HG03280 (cell line): ENCODE measurements at regions not wholly inside any gene's neighbourhood (a gene's known extent, or its start where the extent isn't known, plus 50 kb on each side); places are given as distances from the start of the nearest gene placed in this dataset.
"Not testable (repeated sequence)": the region's sequence is repeated elsewhere in the genome, so short reads cannot be mapped to it uniquely, and the experiment has no call there.

Experiments used
- ATAC-seq: cut with Tn5 transposase; IDR thresholded peaks from one replicate; pipeline ENCODE4 v1.9.1; 2021; ENCODE audit warnings: mild to moderate bottlenecking, moderate library complexity; ENCODE audit not compliant: unreplicated experiment

DNA sequence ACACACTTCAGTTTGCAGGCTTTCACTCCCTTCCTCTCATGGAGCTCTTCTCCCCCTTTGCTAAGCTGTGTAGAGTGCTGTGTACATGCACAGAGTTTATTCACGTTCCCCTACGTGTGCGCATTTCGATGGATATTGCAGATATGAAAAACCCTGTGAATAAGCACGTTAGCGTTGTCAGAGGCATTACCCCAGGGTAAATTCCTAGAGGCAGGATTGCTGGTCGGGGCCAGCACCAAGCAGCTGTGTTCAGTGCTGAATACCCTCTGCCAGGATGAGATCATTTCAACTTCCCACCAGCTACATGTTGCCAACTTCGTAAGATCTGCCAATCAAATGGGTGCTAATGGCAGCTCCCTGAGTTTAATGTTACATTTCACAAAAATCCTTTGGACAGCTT lies 172.3 kb upstream of the PPP1R26 start:
- ATAC-seq = no peak

DNA sequence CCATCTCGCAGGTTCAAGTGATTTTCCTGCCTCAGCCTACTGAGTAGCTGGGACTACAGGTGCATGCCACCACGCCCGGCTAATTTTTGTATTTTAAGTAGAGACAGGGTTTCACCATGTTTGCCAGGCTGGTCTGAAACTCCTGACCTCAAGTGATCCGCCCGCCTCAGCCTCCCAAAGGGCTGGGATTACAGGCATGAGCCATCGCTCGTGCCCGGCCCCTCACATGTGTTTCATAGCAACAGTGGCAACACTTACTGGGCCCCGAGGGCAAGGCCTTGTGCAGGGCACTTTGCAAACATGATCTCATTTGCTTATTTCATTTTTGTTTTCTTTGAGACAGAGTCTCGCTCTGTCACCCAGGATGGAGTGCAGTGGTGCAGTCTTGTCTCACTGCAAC lies 171.7 kb upstream of the PPP1R26 start:
- ATAC-seq = not testable (repeated sequence)

DNA sequence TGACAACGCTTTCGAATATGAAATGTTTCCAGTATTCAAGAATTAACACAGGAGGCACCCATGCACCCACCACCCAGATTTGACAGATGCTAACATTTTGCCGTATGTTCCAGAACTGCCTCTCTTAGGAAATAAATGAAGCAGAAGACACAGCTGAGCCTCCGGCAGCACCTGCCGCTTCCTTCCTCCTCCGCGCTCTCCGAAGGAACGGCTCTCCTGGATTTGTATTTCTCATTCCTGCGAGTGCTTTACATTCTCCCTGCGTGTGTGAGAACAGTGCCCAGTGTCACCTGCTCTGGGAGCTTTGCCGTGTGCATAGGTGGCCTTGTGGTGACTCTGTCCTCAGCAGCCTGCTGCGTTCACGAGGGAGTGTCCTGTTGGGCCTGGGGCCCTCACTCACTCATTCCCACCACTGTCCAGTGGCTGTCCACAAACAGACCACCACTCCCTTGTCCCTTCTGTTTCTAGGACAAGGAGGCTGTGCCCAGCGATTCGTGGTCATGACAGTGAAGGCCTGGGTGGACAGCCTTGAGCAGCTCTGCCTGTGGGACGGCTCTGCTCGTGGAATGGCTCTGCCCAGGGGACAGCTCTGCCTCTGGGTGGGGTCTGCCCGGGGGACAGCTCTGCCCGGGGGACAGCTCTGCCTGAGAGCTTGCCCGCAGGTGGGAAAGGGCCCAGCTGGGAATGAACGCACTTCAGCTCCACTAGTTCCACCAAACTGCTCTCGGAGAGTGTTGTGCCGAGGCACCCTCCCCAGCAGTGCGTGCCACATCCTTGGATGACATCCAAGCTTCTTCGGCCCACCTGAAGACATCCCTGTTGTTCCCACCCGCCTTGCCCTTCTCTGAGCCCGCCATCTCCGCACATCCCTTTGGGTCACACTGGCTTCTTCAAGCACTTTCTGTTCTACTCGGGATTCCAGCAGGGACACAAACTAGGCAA lies 170.5 kb upstream of the PPP1R26 start:
- no peak for ATAC-seq

- no peak for ATAC-seq
Observed at GRCh38 chr9:135309763-135310125, 169.8 kb upstream of the PPP1R26 start.

- no peak for ATAC-seq
Observed at GRCh38 chr9:135310134-135310533, 169.4 kb upstream of the PPP1R26 start.

GRCh38 chr9:135315572-135315971 lies 164.0 kb upstream of the PPP1R26 start:
- no peak for ATAC-seq

- ATAC-seq = no peak
Observed at GRCh38 chr9:135320331-135320730, 159.3 kb upstream of the PPP1R26 start.

DNA sequence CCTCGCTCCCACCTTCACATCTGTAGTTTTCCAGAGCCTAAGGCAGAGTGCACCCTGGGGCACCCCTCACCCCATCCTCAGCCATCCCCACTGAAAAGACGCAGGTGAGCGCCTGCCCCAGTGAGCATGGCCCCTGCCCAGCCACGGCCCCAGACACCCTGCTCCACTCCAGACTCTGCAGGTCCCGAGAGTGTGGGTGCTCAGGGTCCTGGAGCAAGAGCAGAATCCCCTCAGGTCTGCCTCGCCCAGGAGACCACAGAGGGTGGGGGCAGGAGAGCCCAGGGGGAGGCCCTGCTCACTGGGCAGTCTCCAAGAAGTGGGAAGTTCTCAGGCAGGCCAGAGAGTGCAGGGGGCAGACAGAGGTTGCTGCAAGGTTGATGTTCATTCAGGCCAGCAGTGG lies 158.6 kb upstream of the PPP1R26 start:
- no peak for ATAC-seq

DNA sequence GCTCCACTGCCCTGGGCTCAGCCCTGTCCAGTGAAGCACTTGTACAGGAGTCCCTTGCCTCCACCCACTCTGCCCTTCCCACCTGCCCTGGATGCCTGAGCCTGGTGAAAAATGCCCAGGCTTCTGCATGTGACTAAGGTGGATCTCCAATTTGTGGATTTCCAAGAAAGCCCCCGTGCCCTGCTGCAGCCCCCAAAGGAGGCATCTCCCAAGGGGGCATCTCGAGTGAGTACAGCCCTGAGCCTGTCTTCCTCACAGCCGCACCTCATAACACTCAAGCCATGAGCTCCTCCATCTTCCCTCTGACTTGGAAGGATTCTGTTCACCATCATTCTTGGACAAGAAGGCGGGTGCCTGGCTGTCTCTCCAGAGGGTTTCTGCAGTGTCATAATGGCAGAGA lies 158.0 kb upstream of the PPP1R26 start:
- no peak for ATAC-seq

GRCh38 chr9:135324329-135324728 lies 155.3 kb upstream of the PPP1R26 start:
- no peak for ATAC-seq

DNA sequence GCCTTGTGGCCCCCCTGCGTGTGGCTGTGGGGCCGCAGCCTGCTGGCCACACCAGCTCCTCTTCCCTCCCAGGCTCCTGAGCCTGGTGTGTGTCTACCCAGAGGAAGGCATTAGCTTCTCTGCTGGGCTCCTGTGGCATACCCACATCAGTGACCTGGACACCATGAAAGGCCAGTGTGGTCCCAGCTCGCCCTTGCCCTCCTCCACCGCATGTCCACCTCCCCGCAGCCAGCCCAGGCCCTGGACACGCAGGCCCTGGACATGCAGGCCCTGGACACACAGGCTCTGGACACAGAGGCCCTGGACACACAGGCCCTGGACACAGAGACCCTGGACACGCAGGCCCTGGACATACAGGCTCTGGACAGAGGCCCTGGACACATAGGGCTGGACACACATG lies 153.4 kb upstream of the PPP1R26 start:
- no peak for ATAC-seq

- no peak for ATAC-seq
Observed at GRCh38 chr9:135326633-135327152, 152.9 kb upstream of the PPP1R26 start.

DNA sequence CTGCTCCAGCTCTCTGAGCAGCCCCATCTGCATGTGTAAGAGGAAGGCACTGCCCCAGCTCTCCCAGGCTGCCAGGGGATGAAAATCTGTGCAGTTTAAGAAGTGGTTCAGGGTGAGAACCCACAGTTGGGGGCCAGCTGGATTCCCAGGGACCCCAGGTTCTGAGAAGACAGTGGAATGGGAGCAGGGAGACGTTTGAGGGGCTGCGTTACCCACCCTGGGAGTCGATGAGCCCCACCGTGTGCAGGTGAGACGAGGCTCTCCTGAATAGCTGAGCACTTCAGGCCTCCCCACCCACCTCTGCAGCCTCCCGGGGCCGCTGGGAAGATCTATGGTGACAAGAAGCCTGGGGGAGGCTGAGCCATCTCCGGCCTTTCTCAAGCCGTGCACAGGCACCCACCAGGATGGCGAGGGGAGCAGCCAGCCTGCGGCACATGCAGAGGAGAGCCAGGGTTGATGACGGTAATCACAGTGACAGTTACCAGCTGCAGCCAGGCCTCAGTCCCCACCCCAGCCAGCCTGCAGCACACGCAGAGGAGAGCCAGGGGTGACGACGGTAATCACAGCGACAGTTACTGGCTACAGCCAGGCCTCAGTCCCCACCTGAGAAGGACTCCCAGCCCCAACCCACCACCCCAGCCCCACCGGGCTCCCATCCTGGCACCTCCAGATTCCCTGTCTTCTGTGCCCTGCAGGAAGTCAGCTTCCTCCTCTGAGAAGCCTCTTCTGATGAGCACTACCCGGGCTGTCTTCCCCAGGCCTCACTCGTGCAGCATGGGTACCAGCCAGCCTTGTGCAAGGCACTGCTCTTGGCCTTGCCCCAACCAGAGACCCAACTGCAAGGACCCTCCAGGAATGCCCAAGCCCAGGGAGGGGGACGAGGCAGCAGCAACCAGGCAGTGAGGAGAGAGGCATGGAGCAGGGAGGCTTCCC lies 150.8 kb upstream of the PPP1R26 start:
- no peak for ATAC-seq

- no peak for ATAC-seq
Observed at GRCh38 chr9:135329571-135330306, 149.8 kb upstream of the PPP1R26 start.

GRCh38 chr9:135330307-135330631 lies 149.3 kb upstream of the PPP1R26 start:
- no peak for ATAC-seq

GRCh38 chr9:135330685-135331590 lies 148.6 kb upstream of the PPP1R26 start:
- ATAC-seq = no peak

- ATAC-seq = no peak
Observed at GRCh38 chr9:135332516-135332915, 147.1 kb upstream of the PPP1R26 start.

DNA sequence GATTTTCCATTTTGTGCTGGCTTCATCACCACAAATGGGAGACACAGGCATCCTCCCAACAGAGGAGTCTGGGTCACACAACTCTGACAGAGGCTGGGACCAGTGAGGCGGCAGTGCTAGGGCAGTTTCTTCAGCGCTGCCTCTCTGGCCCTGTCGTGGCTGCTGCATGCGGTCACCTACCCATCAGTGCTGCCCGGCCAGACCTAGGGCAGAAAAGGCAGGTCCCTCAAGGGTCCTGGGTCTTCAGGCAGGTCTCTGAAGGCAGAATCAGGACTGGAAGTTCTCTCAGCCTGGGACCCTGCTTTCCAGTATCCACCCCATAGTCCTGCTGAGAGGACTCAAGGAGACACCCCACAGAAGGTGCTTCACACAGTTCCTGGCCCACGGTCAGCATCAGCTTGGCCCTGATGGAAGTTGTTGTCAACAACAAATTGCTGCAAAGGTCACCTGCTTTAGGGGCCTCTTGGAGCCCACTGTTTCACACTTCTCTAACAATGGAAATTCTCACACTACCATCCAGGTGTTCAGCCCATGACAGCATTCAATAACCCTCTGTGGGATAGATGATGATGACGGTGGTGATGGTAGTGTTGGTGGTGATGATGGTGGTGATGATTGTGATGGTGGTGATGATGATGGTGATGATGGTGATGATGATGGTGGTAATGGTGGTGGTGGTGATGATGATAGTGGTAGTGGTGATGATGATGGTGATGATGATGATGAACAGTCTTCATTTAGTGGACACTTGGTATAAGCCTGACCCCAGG lies 146.4 kb upstream of the PPP1R26 start:
- no peak for ATAC-seq

DNA sequence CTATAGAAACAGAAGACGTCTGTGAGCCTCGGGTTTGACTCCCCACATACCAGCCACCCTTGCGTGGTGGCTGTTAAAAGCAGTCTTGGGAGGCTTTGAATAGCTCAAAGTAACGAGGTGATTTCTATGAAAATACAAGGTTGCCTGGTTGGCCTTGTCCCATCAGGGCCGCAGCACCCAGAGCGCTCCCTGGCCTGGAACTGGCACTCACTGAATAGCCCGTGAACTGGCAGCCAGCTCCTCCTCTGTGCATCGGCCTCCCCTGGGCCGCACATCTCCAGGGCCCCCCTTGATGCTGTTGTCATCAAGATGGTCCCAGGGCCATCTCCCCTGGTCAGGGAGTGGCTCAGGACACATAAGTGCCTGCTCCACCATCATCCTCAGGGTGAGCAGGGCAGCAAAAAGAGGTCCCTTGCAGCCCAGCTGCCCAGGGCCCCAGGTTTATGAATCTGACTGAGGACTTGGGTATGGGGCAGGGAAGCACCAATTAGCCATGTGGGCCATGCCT lies 144.6 kb upstream of the PPP1R26 start:
- ATAC-seq = no peak
